Activated gamma-delta T cell treated with anti-CD3 and anti-CD28 coated beads, Interleukin-2, amount 50 U/mL, for 16 hours (primary cell): ENCODE measurements at regions not wholly inside any gene's neighbourhood (a gene's known extent, or its start where the extent isn't known, plus 50 kb on each side); places are given as distances from the start of the nearest gene placed in this dataset.
"Not testable (repeated sequence)": the region's sequence is repeated elsewhere in the genome, so short reads cannot be mapped to it uniquely, and the experiment has no call there.

ENCODE experiments used
- DNase-seq: peaks from one replicate; pipeline ENCODE4 v3.0.0-alpha.2; 2020; ENCODE audit warnings: low read depth

DNA sequence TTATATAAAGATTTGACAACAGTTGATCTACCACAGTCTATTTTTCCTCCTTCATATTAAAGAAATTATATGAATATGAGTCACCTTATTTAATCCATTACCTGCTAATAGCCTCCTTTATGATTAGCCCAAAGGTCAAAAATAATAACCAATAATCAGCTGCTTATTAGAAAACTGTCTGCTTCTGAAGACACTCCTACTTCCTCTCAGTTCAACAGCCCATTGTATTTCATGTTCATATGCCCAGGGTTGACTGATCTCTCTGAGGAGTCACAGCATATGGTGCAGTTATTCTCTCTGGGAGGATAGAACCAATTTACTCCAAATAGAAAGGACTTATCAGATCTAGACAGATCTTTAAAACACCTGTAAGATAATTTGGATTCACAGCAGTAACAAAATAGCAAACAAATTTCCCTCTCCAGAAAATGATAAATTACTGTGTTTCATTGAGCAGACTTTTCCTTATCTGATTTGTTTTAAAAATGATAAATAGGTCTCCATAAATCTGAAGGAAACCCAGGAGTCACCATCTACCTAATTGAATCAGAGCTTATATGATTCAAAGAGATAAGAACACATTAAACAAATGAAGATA is 180.4 kb upstream of the ITGA1 start:
- DNase-seq, result no peak

DNA sequence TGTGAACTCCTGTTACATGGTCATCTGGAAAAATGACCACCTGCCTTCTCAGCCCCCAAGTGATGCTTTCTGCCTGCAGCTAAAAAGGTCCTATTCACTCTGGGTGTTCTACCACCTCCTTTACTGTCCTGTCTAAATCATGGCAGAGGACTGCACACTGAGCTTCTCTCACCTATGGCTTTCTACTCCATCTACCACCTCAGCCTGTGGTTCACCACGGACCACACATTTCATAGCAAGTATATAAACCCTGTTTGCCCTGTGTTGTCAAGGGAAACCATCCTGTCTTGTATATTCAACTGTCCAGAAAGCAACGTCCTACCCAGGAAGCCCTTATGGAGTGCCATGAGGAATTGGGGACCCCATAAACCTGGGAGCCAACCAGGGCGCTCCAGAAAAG is 167.4 kb upstream of the ITGA1 start:
- no peak for DNase-seq

DNA sequence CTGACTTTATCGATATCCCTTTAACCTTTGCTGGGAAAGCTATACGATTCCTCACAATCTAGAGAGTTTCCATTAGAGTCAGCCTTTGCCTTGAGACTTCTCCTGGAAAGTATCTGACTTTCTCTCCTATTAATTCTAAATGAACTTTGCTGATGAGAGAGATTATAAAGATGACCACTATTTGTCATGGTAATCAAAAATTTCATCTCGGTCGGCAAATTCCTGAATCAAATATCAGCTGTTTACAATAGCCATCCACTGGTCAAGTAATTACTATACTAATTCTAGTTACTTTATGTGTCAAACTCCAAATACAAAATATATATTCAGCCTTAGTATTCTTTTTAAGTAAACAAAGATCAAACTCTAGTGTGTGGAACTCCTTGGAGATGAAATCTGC is 164.4 kb upstream of the ITGA1 start:
- DNase-seq, result no peak

DNA sequence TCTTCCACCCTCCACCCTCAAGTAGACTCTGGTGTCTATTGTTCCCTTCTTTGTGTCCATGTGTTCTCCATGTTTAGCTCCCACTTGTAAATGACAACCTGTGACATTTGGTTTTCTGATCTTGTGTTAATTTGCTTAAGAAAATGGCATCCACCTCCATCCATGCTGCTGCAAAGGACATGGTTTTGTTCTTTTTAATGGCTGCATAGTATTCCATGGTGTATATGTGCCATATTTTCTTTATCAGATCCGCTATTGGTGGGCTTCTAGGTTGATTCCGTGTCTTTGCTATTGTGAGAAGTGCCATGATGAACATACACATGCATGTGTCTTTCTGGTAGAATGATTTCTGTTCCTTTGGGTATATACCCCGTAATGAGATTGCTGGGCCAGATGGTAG is 163.4 kb upstream of the ITGA1 start:
- no peak for DNase-seq

DNA sequence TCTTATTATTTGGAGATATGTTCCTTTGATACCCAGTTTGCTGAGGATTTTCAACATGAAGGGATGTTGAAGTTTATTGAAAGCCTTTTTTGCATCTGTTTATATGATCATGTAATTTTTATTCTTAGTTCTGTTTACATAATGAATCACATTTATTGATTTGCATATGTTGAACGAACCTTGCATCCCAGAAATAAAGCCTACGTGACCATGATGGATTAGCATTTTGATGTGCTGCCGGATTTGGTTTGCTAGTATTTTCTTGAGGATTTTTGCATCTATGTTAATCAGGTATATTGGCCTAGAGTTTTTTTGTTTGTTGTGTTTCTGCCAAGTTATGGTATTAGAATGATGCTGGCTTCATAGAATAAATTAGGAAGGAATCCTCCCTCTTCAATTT is 161.4 kb upstream of the ITGA1 start:
- no peak for DNase-seq

DNA sequence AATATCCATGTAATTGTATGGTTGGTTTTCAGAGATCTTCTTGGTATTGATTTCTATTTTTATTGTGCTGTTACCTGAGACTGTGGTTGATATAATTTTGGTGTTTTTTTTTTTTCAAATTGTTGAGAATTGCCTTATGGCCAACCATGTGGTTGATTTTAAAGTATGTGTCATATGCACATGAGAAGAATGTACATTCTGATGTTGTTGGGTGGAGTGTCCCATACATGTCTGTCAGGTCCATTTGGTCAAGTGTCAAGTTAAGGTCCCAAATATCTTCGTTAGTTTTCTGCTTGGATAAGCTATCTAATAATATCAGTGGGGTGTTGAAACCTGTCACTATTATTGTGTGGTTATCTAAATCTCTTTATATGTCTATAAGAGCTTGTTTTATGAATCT is 160.0 kb upstream of the ITGA1 start:
- DNase-seq, result no peak

DNA sequence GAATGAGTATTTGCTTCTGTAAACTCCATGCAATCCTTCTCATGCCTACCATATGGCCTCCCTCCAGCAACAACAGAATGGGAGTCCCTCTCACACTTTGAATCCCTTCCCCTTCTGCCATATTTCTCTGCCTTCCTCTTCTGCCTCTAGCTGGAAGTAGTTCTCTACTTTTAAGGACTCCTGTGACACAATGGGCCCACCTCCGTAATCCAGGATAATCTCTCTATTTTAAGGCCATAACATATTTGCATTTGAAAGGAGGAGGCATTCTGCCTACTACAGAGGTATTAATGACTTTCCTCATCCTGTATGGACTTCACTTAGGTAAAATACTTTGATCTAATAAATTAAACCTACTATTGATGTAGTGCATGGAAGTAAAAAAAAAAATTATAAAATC is 155.4 kb upstream of the ITGA1 start:
- no peak for DNase-seq

DNA sequence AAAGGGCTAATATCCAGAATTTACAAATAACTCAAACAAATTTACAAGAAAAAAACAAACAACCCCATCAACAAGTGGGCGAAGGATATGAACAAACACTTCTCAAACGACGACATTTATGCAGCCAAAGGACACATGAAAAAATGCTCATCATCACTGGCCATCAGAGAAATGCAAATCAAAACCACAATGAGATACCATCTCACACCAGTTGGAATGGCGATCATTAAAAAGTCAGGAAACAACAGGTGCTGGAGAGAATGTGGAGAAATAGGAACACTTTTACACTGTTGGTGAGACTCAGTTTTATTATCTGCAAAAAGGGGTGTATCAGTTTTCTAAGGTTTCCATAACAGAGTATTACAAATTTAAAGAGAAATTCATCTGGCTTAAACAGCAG is 153.5 kb upstream of the ITGA1 start:
- not testable (repeated sequence) for DNase-seq

DNA sequence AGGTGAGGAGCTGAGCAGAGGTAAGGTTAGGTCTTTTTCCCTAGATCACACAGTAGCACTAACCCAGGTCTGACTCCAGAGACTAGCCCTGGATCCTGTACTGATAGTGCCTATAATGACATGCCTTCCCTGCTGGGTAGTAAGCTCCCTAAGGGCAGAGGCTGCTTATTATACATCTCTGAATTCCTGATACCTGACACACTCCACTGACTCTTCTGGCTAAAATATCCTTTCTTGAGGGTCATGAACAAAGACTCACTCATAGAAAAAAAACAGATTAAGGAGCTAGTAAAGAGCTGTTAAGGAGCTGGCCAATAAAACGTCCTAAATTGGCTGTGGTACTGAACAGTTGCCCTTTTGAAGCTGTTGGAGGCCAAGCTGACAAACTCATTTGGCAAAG is 149.0 kb upstream of the ITGA1 start:
- DNase-seq, result no peak

DNA sequence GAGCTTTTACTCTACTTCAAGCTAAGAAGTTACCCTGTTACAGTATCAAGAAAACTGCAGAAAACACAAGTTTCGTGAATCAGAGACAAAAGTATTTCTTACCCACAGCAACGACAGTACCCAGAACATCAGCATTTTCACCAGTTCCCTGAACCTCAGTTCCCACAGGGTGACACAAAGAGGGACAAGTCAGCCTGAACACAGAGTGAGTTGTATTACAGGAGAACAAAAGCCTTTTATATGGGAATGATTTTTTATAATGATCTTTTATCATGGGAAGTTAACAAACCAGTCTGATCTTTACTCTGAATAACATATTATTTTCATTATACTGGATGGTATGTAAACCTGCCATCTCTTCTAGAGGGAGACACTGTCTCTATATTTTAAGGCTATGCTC is 139.0 kb upstream of the ITGA1 start:
- DNase-seq, result no peak

DNA sequence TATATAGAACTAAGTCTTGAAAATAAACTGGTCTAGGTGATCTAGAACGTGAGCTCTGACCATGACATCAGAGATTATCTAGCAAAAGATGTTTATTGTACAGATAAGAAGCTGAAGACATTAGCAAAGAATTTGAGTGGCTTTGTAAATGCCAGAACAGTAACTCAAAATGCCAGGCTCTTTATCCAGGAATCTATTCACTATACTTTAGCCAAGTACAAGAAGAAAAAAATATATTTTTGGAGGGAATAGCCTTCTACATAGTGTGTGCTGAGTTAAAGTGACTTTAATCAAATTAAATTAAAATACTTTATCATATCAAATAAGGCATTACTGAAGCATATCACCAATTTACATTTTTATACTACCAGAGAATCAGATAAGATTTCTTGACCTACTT is 132.6 kb upstream of the ITGA1 start:
- no peak for DNase-seq

DNA sequence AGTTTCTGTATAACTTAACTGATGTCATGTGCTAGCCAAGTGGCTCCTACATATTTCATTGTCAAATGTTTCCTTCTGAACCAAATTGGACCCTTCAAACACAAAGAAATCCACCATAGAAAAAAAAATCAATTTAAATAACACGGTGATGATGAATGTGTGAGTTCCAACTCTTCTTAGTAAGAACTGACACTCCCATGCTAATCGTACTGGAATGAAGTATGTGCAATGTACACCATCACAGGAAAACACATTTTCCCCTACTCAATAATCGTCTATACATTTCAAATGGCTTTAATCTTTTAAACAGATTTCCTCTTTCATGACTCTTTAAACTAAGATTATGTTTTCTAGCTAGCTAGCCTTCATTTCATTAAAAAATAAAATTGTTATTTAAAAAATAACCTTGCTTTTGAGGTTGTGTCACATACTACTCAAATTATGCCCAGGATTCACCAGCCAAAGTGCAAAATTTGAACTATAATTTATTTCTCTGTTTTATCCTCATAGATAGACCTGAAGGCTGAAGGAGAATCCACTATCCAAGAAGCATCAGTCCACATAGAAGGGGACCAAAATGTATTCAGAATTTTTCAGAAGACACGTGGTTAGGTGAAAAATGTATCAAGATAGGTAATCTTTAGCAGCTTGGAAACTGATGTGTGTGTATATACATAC is 131.0 kb upstream of the ITGA1 start:
- DNase-seq, result no peak

DNA sequence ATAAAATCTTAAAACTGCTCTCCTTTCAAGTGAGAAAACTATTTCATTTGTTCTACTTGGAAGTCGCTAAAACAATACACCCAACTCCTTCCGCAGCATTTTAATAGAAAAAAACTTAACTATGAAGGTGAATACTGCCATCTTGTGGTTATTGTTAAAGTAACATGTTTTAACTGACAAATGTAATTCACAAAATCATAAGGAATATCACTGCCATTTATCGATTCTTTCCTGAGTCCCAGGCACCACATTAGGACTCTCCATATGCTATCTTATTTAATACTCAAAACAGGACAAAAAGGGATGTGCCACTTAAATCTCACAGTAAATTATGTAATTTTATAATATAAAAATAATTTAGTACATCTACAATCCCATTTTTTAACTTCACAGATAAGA is 130.5 kb upstream of the ITGA1 start:
- DNase-seq, result no peak

DNA sequence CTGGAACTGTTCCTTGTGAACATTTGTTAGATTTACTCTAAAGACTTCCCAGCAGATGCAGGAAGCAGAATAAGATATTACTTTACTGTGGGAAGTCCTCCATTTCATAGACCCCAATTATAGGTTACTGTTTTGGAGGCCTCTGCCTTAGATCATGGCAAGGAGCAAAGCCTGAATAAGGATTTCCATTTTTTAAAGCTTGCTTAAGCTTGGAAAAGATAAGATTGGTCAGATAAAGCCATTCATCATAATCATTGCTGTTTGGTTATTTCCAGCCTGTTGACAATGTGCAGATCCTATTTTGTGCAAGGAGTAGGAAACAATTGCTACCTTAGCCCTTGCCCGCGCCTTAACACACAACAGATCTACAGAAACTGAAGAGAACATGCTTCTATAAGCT is 129.5 kb upstream of the ITGA1 start:
- no peak for DNase-seq

DNA sequence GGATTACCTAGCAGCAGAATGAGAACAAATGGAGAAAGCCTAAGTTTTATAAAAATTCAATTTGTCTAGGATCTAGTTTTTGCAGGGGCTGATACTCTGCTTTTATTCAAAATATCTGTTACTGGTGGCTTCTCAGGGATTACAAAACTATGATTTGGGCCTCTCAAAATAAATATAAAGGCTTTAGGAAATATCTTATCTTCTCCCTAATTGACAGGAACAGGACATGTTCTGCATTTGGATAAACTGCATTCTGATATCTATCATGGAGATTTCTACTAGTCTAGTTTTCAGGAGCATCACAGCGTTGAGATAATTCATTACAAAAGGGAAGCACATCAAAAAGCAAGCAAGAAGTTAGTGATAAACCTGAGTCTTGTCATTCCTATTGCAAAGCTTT is 127.1 kb upstream of the ITGA1 start:
- no peak for DNase-seq

DNA sequence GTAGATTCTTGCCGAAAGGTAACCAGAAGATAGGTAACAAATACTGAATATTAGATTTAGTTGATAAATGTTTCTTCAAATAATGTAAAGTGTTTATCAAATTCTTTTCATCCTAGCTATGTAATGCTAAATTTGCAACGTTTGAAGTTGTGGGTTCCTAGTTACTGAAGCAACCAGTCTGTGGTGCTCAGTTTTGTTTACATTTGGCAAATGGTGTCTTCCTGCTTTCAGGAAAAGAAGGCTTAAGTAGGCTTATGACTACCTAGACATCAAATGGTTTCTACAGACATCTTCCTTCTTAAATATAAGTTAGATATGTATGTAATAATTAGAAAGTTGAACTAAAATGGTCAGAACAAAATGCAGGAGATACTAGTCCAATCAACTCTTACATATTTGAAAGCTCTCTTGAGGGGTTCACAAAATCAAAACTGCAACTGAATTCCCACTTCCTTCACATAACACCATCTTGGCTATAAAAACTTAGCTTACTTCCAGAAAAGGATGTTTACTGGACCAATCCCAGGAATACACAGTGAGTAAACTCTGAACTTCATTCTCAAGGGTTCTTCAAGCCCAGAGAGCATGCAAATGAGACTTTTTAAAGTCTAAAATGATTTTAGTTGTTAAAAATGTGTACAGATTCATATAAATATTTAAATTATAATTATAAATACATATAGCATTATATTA is 125.7 kb upstream of the ITGA1 start:
- DNase-seq, result no peak

DNA sequence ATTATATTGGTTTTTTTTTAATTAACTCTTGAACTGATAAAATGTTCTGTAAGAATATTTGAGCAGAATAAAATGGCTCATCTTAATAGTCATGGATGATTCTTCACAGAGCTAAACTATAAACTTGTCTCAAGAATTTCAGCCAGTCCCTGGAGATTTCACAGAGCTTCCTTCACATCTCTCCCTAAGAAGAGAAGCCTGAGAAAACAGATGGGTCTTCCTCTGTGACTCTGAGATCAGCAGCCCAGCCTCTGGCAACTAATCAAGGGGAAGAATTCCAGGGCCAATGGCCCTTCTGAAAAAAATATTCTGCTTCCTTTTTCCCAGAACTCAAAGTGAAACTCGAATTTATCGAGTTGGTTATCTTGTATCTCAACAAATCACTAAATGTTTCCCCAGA is 122.2 kb upstream of the ITGA1 start:
- no peak for DNase-seq

DNA sequence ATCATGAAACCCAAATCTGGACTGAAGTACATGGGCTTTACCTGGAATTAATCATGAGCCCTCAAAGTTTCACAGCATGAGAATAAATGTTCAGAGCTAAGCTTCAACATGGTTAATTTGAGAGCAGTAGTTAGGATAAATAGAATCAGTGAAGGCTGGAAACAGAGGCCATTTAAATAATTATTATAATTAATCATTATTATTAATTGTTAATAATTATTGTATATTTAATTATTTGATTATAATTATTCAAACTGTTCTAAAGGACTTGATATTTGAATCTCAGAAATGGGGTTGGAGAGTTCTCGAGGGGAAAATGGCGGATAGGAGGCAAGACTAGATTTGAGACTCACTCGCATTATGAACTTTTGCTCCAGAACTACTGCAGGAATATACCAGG is 119.6 kb upstream of the ITGA1 start:
- DNase-seq, result no peak

DNA sequence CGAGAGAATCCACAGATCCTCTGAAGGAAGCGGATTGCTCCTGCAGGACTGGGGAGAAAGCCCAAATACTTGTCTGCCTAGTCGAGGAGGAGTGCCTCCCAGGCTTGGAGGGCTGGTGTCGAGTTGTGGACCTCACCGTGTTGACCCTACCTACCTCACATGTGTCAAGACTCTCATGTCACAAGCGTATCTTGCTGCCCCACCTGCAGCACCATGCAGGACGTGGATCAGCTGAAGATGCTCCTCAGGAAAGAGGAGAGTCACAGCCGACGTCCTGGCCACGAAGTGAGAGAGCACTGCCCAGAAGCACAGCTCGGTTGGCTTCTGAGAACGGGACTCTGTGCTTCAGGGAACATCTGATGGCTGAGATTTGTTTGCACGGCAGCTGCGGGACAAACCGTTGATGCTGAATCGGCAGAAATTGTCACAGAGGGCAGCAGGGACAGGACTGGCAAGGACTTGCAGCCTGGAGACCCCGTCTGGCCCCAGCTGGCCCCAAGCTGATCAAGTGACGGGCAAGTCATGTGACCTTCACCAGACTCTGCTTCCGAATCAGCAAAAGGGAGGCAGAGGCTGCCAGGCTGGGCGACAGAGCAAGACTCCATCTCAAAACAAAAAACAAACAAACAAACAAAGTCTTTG is 119.1 kb upstream of the ITGA1 start:
- no peak for DNase-seq

DNA sequence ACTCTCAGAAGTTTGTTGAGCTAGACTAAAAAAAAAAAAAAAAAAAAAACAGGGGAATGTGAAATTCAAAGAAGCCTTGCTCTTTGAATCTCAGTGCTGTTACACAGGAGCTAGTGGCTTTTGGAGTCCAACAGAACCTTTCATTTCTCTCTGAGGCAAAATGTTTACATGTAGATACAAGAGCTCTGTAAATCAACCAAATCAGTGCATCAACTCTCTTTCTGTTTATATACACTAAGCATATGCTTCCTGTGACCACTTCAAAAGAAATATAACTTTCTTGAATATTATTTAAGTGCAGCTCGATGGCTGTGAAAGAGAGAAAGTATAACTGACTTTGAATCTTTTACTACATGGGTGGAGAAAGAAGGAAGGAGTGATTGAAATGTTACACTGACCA is 115.3 kb upstream of the ITGA1 start:
- no peak for DNase-seq

DNA sequence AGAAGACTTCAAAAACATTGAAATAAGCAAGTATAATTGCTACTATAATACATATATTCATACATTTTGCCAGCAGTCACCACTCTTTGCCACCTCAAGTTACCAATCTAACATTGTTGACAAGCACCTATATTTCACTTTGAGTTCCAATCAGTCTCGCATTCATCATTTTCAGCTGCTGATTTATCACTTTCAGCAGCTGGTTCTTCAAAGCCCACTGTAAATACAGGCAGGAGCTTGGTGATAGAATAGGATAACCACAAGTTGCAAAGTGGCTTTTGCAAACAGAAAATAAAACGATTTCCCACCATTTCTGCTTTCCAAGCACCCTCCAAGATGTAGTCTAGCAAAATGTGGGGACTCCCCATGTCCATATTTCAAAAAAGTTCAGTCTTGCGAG is 114.2 kb upstream of the ITGA1 start:
- no peak for DNase-seq

DNA sequence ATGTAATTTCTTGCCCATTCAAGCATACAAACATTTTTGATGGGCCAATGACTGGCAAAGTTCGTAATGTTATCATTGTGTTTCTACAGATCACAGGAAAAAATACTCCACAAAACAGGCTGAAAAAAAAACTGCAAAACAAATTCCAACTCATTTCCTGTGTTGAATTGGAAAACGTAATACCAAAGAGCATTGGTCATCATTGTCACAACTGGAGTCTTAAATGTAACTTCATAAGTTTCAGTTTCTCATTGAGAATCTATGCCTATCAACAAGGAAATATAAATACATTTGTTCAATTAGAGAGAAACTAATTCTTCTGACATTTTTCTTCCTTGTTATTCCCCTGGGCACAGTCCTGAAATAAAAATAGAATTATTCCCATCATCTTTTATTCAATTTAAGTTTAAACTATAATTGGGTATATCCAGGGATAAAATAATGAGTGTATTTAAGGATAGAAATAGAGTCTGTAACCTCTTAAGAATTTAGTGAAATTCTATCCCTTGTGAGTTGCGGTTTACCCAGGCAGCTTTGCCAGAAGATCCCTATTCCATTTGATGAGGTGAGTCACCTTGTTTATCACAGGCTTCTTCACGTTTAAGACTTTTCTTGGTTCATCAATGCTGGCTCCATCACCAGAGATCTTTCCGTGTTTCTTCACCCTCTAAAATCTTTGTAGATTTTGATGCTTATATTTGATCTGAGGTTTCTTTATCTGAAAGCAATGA is 112.7 kb upstream of the ITGA1 start:
- no peak for DNase-seq

DNA sequence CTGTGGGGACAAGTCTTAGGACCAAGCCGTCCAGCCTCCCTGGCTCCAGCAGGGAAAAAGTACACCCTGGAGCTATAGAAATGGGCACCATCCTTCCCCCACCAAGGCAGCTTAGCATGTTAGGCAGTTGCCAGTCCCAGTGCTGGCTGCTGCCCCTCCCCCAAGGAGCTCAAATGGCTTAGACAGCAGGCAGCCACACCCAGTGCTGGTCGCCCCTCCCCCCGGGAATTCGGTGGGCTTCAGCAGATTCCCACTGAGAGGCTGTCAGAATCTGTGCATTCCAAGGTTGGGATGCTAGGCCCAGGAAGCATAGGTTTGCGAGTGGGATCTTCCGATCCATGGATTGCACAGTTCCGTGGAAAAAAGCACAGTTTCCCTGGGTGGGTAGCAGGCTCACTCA is 105.2 kb upstream of the ITGA1 start:
- no peak for DNase-seq
